ENCODE measurements at regions not wholly inside any gene's neighbourhood (a gene's known extent, or its start where the extent isn't known, plus 50 kb on each side); places are given as distances from the start of the nearest gene placed in this dataset.
"Not testable (repeated sequence)": the region's sequence is repeated elsewhere in the genome, so short reads cannot be mapped to it uniquely, and the experiment has no call there.

- H3K4me1 Mint-ChIP-seq (ENCODE audit: low read depth), result peaks cover 8% of the 10 kb centered on the region
- peaks cover 4% of the 10 kb centered on the region for H3K27me3 Mint-ChIP-seq
- H3K36me3 Mint-ChIP-seq (ENCODE audit: low read depth), result no peaks in the 10 kb centered on the region
- intact Hi-C loops (cut with micrococcal nuclease), result no loop called here
- H3K4me3 Mint-ChIP-seq, result no peak overlapping the region
- no peak overlapping the region for H3K27ac Mint-ChIP-seq
- no peaks in the 10 kb centered on the region for H3K9me3 Mint-ChIP-seq
Measured at GRCh38 chr3:188979669-188980310, 192.0 kb upstream of the TPRG1 start.

- no peaks in the 10 kb centered on the region for H3K36me3 Mint-ChIP-seq (ENCODE audit: low read depth)
- H3K27ac Mint-ChIP-seq, result no peak overlapping the region
- H3K9me3 Mint-ChIP-seq, result no peaks in the 10 kb centered on the region
- H3K27me3 Mint-ChIP-seq, result no peaks in the 10 kb centered on the region
- H3K4me3 Mint-ChIP-seq, result no peak overlapping the region
- intact Hi-C loops (cut with micrococcal nuclease), result no loop called here
- no peaks in the 10 kb centered on the region for H3K4me1 Mint-ChIP-seq (ENCODE audit: low read depth)
Measured at GRCh38 chr3:188993181-188993580, 178.6 kb upstream of the TPRG1 start.

- Mint-ChIP-seq H3K27me3 (no peaks in the 10 kb centered on the region), H3K27ac (no peak overlapping the region), H3K4me3 (no peak overlapping the region), H3K9me3 (no peaks in the 10 kb centered on the region), H3K4me1 (ENCODE audit: low read depth) (no peaks in the 10 kb centered on the region), H3K36me3 (ENCODE audit: low read depth) (no peaks in the 10 kb centered on the region)
- intact Hi-C loops (cut with micrococcal nuclease), result no loop called here
Measured at GRCh38 chr3:189001559-189001958, 170.2 kb upstream of the TPRG1 start.

GRCh38 chr3:189003410-189003809 lies 168.4 kb upstream of the TPRG1 start:
- Mint-ChIP-seq H3K27me3 (no peaks in the 10 kb centered on the region), H3K9me3 (no peaks in the 10 kb centered on the region)

GRCh38 chr3:189013224-189013888 lies 158.4 kb upstream of the TPRG1 start:
- Mint-ChIP-seq H3K27ac (no peak overlapping the region), H3K4me1 (ENCODE audit: low read depth) (no peaks in the 10 kb centered on the region), H3K4me3 (no peak overlapping the region), H3K9me3 (peaks cover 9% of the 10 kb centered on the region), H3K36me3 (ENCODE audit: low read depth) (no peaks in the 10 kb centered on the region), H3K27me3 (no peaks in the 10 kb centered on the region)
- intact Hi-C loops (cut with micrococcal nuclease), result no loop called here

More at GRCh38 chr3:189003410-189003809, 168.4 kb upstream of the TPRG1 start:
- H3K36me3 Mint-ChIP-seq (ENCODE audit: low read depth), result no peaks in the 10 kb centered on the region
- H3K4me3 Mint-ChIP-seq, result no peak overlapping the region
- H3K27ac Mint-ChIP-seq, result no peak overlapping the region
- no peaks in the 10 kb centered on the region for H3K4me1 Mint-ChIP-seq (ENCODE audit: low read depth)
- intact Hi-C loops (cut with micrococcal nuclease), result no loop called here

- no peaks in the 10 kb centered on the region for H3K36me3 Mint-ChIP-seq (ENCODE audit: low read depth)
- H3K9me3 Mint-ChIP-seq, result peaks cover 9% of the 10 kb centered on the region
- H3K4me3 Mint-ChIP-seq, result no peak overlapping the region
- no peaks in the 10 kb centered on the region for H3K27me3 Mint-ChIP-seq
- no peak overlapping the region for H3K27ac Mint-ChIP-seq
- intact Hi-C loops (cut with micrococcal nuclease), result no loop called here
- H3K4me1 Mint-ChIP-seq (ENCODE audit: low read depth), result no peaks in the 10 kb centered on the region
Measured at GRCh38 chr3:189014526-189014925, 157.2 kb upstream of the TPRG1 start.

GRCh38 chr3:189022576-189023466 lies 148.9 kb upstream of the TPRG1 start:
- H3K27ac Mint-ChIP-seq; H3K4me1 Mint-ChIP-seq (ENCODE audit: low read depth); H3K27me3 Mint-ChIP-seq; H3K4me3 Mint-ChIP-seq; intact Hi-C loops (cut with micrococcal nuclease); H3K36me3 Mint-ChIP-seq (ENCODE audit: low read depth): not testable (repeated sequence)
- peaks cover 16% of the 10 kb centered on the region for H3K9me3 Mint-ChIP-seq

GRCh38 chr3:189025866-189026265 lies 145.9 kb upstream of the TPRG1 start:
- intact Hi-C loops (cut with micrococcal nuclease), result no loop called here
- H3K4me1 Mint-ChIP-seq (ENCODE audit: low read depth), result no peaks in the 10 kb centered on the region

GRCh38 chr3:189027626-189028155 lies 144.1 kb upstream of the TPRG1 start:
- Mint-ChIP-seq H3K36me3 (ENCODE audit: low read depth) (peaks cover 6% of the 10 kb centered on the region), H3K27me3 (no peaks in the 10 kb centered on the region), H3K4me1 (ENCODE audit: low read depth) (no peaks in the 10 kb centered on the region), H3K4me3 (no peak overlapping the region), H3K27ac (no peak overlapping the region), H3K9me3 (peaks cover 16% of the 10 kb centered on the region)
- intact Hi-C loops (cut with micrococcal nuclease), result no loop called here

More at GRCh38 chr3:189025866-189026265, 145.9 kb upstream of the TPRG1 start:
- Mint-ChIP-seq H3K27me3 (no peaks in the 10 kb centered on the region), H3K36me3 (ENCODE audit: low read depth) (peaks cover 6% of the 10 kb centered on the region), H3K4me3 (no peak overlapping the region), H3K27ac (no peak overlapping the region), H3K9me3 (peaks cover 16% of the 10 kb centered on the region)

- Mint-ChIP-seq H3K27me3 (no peaks in the 10 kb centered on the region), H3K4me1 (ENCODE audit: low read depth) (peaks cover 35% of the 10 kb centered on the region), H3K4me3 (no peak overlapping the region), H3K36me3 (ENCODE audit: low read depth) (no peaks in the 10 kb centered on the region), H3K9me3 (peaks cover 6% of the 10 kb centered on the region), H3K27ac (no peak overlapping the region)
- intact Hi-C loops (cut with micrococcal nuclease), result no loop called here
Measured at GRCh38 chr3:189038773-189039745, 132.7 kb upstream of the TPRG1 start.

- H3K4me3 Mint-ChIP-seq, result no peak overlapping the region
- peaks cover 6% of the 10 kb centered on the region for H3K9me3 Mint-ChIP-seq
- no peak overlapping the region for H3K27ac Mint-ChIP-seq
- H3K36me3 Mint-ChIP-seq (ENCODE audit: low read depth), result no peaks in the 10 kb centered on the region
- intact Hi-C loops (cut with micrococcal nuclease), result no loop called here
- H3K27me3 Mint-ChIP-seq, result no peaks in the 10 kb centered on the region
- peaks cover 35% of the 10 kb centered on the region for H3K4me1 Mint-ChIP-seq (ENCODE audit: low read depth)
Measured at GRCh38 chr3:189040656-189041335, 131.0 kb upstream of the TPRG1 start.

- intact Hi-C loops (cut with micrococcal nuclease), result no loop called here
- peaks cover 35% of the 10 kb centered on the region for H3K4me1 Mint-ChIP-seq (ENCODE audit: low read depth)
Measured at GRCh38 chr3:189041482-189042090, 130.2 kb upstream of the TPRG1 start.

More at GRCh38 chr3:189041482-189042090, 130.2 kb upstream of the TPRG1 start:
- Mint-ChIP-seq H3K27ac (no peak overlapping the region), H3K4me3 (no peak overlapping the region), H3K36me3 (ENCODE audit: low read depth) (no peaks in the 10 kb centered on the region), H3K9me3 (no peaks in the 10 kb centered on the region), H3K27me3 (no peaks in the 10 kb centered on the region)
